K562 (cell line): ENCODE measurements at regions not wholly inside any gene's neighbourhood (a gene's known extent, or its start where the extent isn't known, plus 50 kb on each side); places are given as distances from the start of the nearest gene placed in this dataset.

Source experiments
- ATAC-seq: fragments of 200-7000 bp; cut with Tn5 transposase; 3 replicates; pipeline ENCODE4 v1.9.1; 2020; ENCODE audit warnings: moderate library complexity
- BruUV-seq: library from RNA; stranded (reverse); fragments of 400-500 nt; replicated peaks from 2 replicates; lab custom pipeline; 2021; lab: Mats Ljungman, UMichigan
- CTCF ChIA-PET: fragments of 300-600 bp; formaldehyde crosslinking; extraction: SDS; loops from one replicate; lab custom pipeline; 2021; ENCODE audit warnings: low intra/inter-chr PET ratio; lab: Yijun Ruan, JAX
- POLR2A ChIA-PET: fragments of 300-600, 350-650 bp; sonication (Branson Sonifier 250); formaldehyde crosslinking; extraction: SDS; loops from one replicate; lab custom pipeline; 2021; ENCODE audit warnings: antibody characterized with exemption, inconsistent platforms; lab: Yijun Ruan, JAX
- DNase-seq, 4 experiments: peaks; one replicate each; pipeline versions ENCODE4 v3.0.0 to v3.0.0-alpha.2; 2011 to 2018; ENCODE audit warnings: low spot score in 3 of 4, mixed read lengths in 3 of 4; ENCODE audit errors: extremely low read depth in 1 of 4
- FAIRE-seq: peaks from 2 replicates; lab custom pipeline; 2011; peaks lifted over from hg19 to GRCh38; lab: Jason Lieb, UNC
- H2AFZ ChIP-seq: 2 replicates; pipeline ENCODE4 v1.6.0; 2011; ENCODE audit warnings: low read depth, low read length, control low read depth, inconsistent platforms
- H3K27ac ChIP-seq: fragments of 200-600 bp; 3 replicates; pipeline ENCODE4 v1.8.0; 2011; ENCODE audit warnings: low read depth, mild to moderate bottlenecking, control low read depth, inconsistent platforms, low read length, moderate library complexity, mixed read lengths; ENCODE audit errors: extremely low read depth
- H3K27me3 ChIP-seq, 2 experiments: fragments of 300-600 bp in 1 of 2; 2 replicates in 1 of 2; 3 replicates in 1 of 2; pipeline versions ENCODE4 v1.6.0 to v1.8.0; 2011; ENCODE audit warnings: inconsistent platforms in 2 of 2, low read length in 2 of 2, mild to moderate bottlenecking in 1 of 2, mixed read lengths in 1 of 2, moderate library complexity in 1 of 2; ENCODE audit not compliant: control insufficient read depth in 2 of 2, insufficient read depth in 2 of 2
- H3K36me3 ChIP-seq: fragments of 300-600 bp; 3 replicates; pipeline ENCODE4 v1.8.0; 2011; ENCODE audit warnings: mild to moderate bottlenecking, low read length, inconsistent platforms; ENCODE audit not compliant: control insufficient read depth, insufficient read depth
- H3K4me1 ChIP-seq, 2 experiments: fragments of 200-600 bp in 1 of 2; replicated peaks in 1 of 2; 2 replicates in 1 of 2; 3 replicates in 1 of 2; pipeline versions ENCODE4 v1.5.1 to v1.8.0; 2011; ENCODE audit warnings: inconsistent platforms in 2 of 2, low read length in 2 of 2, mild to moderate bottlenecking in 1 of 2, mixed read lengths in 1 of 2, moderate library complexity in 1 of 2; ENCODE audit not compliant: control insufficient read depth in 2 of 2, insufficient read depth in 2 of 2
- H3K4me2 ChIP-seq: 2 replicates; pipeline ENCODE4 v1.6.1; 2011; ENCODE audit warnings: low read length, control low read depth, inconsistent platforms, mixed read lengths; ENCODE audit not compliant: insufficient read depth
- H3K4me3 ChIP-seq: fragments of 200-600 bp; sonication (generic), shearing (Covaris generic); 2 replicates; pipeline ENCODE4 v1.5.1; 2016; ENCODE audit warnings: control low read depth, inconsistent platforms
- H3K79me2 ChIP-seq: fragments of 200-600 bp; 3 replicates; pipeline ENCODE4 v1.8.0; 2011; ENCODE audit warnings: low read length, inconsistent platforms; ENCODE audit not compliant: control insufficient read depth, insufficient read depth
- H3K9ac ChIP-seq, 2 experiments: 2 replicates each; pipeline versions ENCODE4 v1.6.0 to v1.6.1; 2011; ENCODE audit warnings: low read depth in 2 of 2, low read length in 2 of 2, control low read depth in 1 of 2, inconsistent platforms in 1 of 2, mild to moderate bottlenecking in 1 of 2, mixed read lengths in 1 of 2; ENCODE audit not compliant: insufficient read depth in 1 of 2
- H3K9me1 ChIP-seq: one replicate; pipeline ENCODE4 v1.6.0; 2011; ENCODE audit warnings: inconsistent platforms, mild to moderate bottlenecking, low read length, moderate library complexity; ENCODE audit not compliant: control insufficient read depth, insufficient read depth
- H3K9me3 ChIP-seq: replicated peaks from 2 replicates; pipeline ENCODE4 v1.5.1; 2011; ENCODE audit warnings: low read depth, low read length, inconsistent platforms; ENCODE audit not compliant: control insufficient read depth, insufficient read depth
- H4K20me1 ChIP-seq: replicated peaks from 2 replicates; pipeline ENCODE4 v1.6.1; 2011; ENCODE audit warnings: low read length, inconsistent platforms, mixed read lengths; ENCODE audit not compliant: control insufficient read depth, insufficient read depth
- GTF2B ChIP-seq: IDR thresholded peaks from 2 replicates; pipeline ENCODE4 v1.6.1; 2011; ENCODE audit not compliant: insufficient read length; ENCODE audit errors: extremely low read depth
- HDAC1 ChIP-seq, 2 experiments: fragments of 450-650 bp; IDR thresholded peaks; 2 replicates each; pipeline ENCODE4 v1.6.1; 2016 to 2017; ENCODE audit warnings: inconsistent platforms in 1 of 2, mild to moderate bottlenecking in 1 of 2, moderate library complexity in 1 of 2
- MLLT1 ChIP-seq, 2 experiments: fragments of 450-650 bp; IDR thresholded peaks; 2 replicates each; pipeline ENCODE4 v1.6.1; 2016
- NFIC ChIP-seq: fragments of 450-650 bp; IDR thresholded peaks from 2 replicates; pipeline ENCODE4 v1.6.1; 2017; ENCODE audit warnings: mild to moderate bottlenecking, inconsistent platforms
- RBM14 ChIP-seq: fragments of 200-400 bp; formaldehyde crosslinking; IDR thresholded peaks from 2 replicates; pipeline ENCODE4 v1.6.1; 2018; ENCODE audit warnings: low read depth, mild to moderate bottlenecking, low read length, moderate library complexity, borderline replicate concordance; ENCODE audit not compliant: insufficient read depth
- RBM25 ChIP-seq: fragments of 200-400 bp; formaldehyde crosslinking; IDR thresholded peaks from 2 replicates; pipeline ENCODE4 v1.6.1; 2018; ENCODE audit warnings: low read length, low read depth, moderate library complexity; ENCODE audit not compliant: severe bottlenecking
- TCF7L2 ChIP-seq: fragments of 150-350 bp; IDR thresholded peaks from 2 replicates; pipeline ENCODE4 v1.6.1; 2016; ENCODE audit warnings: low read depth, mild to moderate bottlenecking, low read length, moderate library complexity
- THRAP3 ChIP-seq: fragments of 450-650 bp; IDR thresholded peaks from 2 replicates; pipeline ENCODE4 v1.6.1; 2016; ENCODE audit warnings: mild to moderate bottlenecking, inconsistent platforms, borderline replicate concordance
- U2AF2 ChIP-seq: fragments of 200-400 bp; formaldehyde crosslinking; optimal IDR thresholded peaks from 2 replicates; pipeline ENCODE3; 2017; ENCODE audit warnings: low read depth, mild to moderate bottlenecking, low read length
- YBX1 ChIP-seq: fragments of 450-650 bp; IDR thresholded peaks from 2 replicates; pipeline ENCODE4 v1.7.1; 2016; ENCODE audit warnings: mild to moderate bottlenecking
- ZBTB17 ChIP-seq: fragments of 450-650 bp; formaldehyde crosslinking; IDR thresholded peaks from 2 replicates; pipeline ENCODE4 v1.4.0; 2020; ENCODE audit warnings: mild to moderate bottlenecking
- ZNF121 ChIP-seq: sonication (generic); formaldehyde crosslinking; conservative IDR thresholded peaks from 2 replicates; pipeline ENCODE4 v1.8.0; 2022; ENCODE audit warnings: missing genetic modification reagents
- ZNF124 ChIP-seq: sonication (generic); formaldehyde crosslinking; IDR thresholded peaks from 2 replicates; pipeline ENCODE4 v1.8.1; 2022; ENCODE audit warnings: missing genetic modification reagents
- ZNF766 ChIP-seq: fragments of 200-800 bp; sonication (Bioruptor generic); conservative IDR thresholded peaks from 2 replicates; pipeline ENCODE4 v1.6.1; 2016; ENCODE audit warnings: missing genetic modification characterization, missing compliant biosample characterization
- ZNF778 ChIP-seq: fragments of 450-650 bp; formaldehyde crosslinking; IDR thresholded peaks from 2 replicates; pipeline ENCODE4 v1.4.0; 2020; ENCODE audit warnings: mild to moderate bottlenecking, moderate library complexity
- WGBS: fragments of 100-300 bp; shearing (Covaris generic); methylation state at CpG from one replicate; pipeline ENCODE4 v1.1.6; 2016; ENCODE audit warnings: low coverage, mixed read lengths; ENCODE audit not compliant: insufficient coverage; ENCODE audit errors: missing lambda C conversion rate; 5-methylcytosine and 5-hydroxymethylcytosine counted together
- in situ Hi-C: fragments of 300-500 bp; cut with MboI; formaldehyde crosslinking; loops from 4 replicates; pipeline ENCODE4 v1.15.0; 2018; ENCODE audit warnings: inconsistent platforms, mixed read lengths
- intact Hi-C: fragments of 100-400 bp; cut with micrococcal nuclease; formaldehyde crosslinking; loops from 2 replicates; pipeline ENCODE4 v1.14.2; 2022

- Histone ChIP-seq H3K4me2 (no peak overlapping the region), H3K27me3 (peaks cover 11 to 45% of the 10 kb centered on the region in 2 experiments; a peak in 4 of 5 replicates), H2AFZ (no peak overlapping the region), H3K4me3 (no peak overlapping the region), H4K20me1 (0 out of 2 replicates have a peak, but pooled peaks cover 3% of the 10 kb centered on the region)
- ATAC-seq = no peak
- in situ Hi-C loops = no loop called here
- no peak for TF ChIP-seq ZNF121 (CRISPR knock-in tag)
- peak; percentile 51 for TF ChIP-seq RBM25
- TF ChIP-seq, all 486 proteins: peak for 1
- no peak overlapping the region for H3K9ac ChIP-seq
- FAIRE-seq (no peak), DNase-seq (no peak)
- CTCF ChIA-PET = no interaction called here
- peaks cover 0 to 15% of the 10 kb centered on the region in 2 experiments; a peak in 3 of 5 replicates for H3K4me1 ChIP-seq
- no peaks in the 10 kb centered on the region for H3K79me2 ChIP-seq
- no peaks in the 10 kb centered on the region for H3K36me3 ChIP-seq
- intact Hi-C loops = no loop called here
- peaks cover 2% of the 10 kb centered on the region; the same call in 1 of the 2 replicates for H3K9me3 ChIP-seq
- H3K27ac ChIP-seq = no peak overlapping the region
- no peaks in the 10 kb centered on the region for H3K9me1 ChIP-seq
- POLR2A ChIA-PET = interaction anchor here (1.5 kb wide), 1 partner anchor 14 kb away, joined by 3 read pairs; no protein-coding TSS in a partner anchor
- no TSS peak for BruUV-seq
Observed at GRCh38 chr17:36881323-36881722, 56.0 kb upstream of the LHX1 start.

GRCh38 chr17:36884495-36885152 is 52.7 kb upstream of the LHX1 start:
- in situ Hi-C loops (no loop called here), intact Hi-C loops (no loop called here)
- BruUV-seq = no TSS peak
- Histone ChIP-seq H3K4me3 (no peak overlapping the region), H2AFZ (no peak overlapping the region), H3K27me3 (peaks cover 17 to 50% of the 10 kb centered on the region in 2 experiments; a peak in 3 of 5 replicates), H3K4me2 (no peak overlapping the region), H3K9me3 (peaks cover 2% of the 10 kb centered on the region; the same call in 1 of the 2 replicates), H3K4me1 (peaks cover 0 to 15% of the 10 kb centered on the region in 2 experiments; a peak in 3 of 5 replicates), H3K79me2 (no peaks in the 10 kb centered on the region), H3K36me3 (no peaks in the 10 kb centered on the region), H3K27ac (no peak overlapping the region), H3K9ac (peak overlapping the region in 1 of 2 experiments; percentile 9; a peak in 1 of 4 replicates), H3K9me1 (no peaks in the 10 kb centered on the region), H4K20me1 (no peaks in the 10 kb centered on the region)
- ATAC-seq (no peak), FAIRE-seq (no peak), DNase-seq (no peak)
- POLR2A ChIA-PET = interaction anchor here (1.4 kb wide), 1 partner anchor 11 kb away, joined by 3 read pairs; no protein-coding TSS in a partner anchor
- 13% methylated on average over 17 of the region's 27 CpGs for whole genome bisulfite sequencing
- CTCF ChIA-PET = no interaction called here
- TF ChIP-seq RBM14 (no peak), THRAP3 (no peak), ZNF778 (CRISPR knock-in tag) (no peak), ZNF766 (CRISPR knock-in tag) (no peak), TCF7L2 (no peak), NFIC (no peak), YBX1 (no peak), U2AF2 (no peak), ZBTB17 (CRISPR knock-in tag) (no peak), ZNF124 (CRISPR knock-in tag) (no peak), HDAC1 (IDR thresholded peaks at IDR 0.05) (no peak), GTF2B (no peak), MLLT1 (IDR thresholded peaks at IDR 0.05) (no peak)
